Muscle layer of duodenum (tissue), 2 donors: ENCODE measurements at regions not wholly inside any gene's neighbourhood (a gene's known extent, or its start where the extent isn't known, plus 50 kb on each side); places are given as distances from the start of the nearest gene placed in this dataset.

Source experiments
- H3K27ac ChIP-seq: one replicate; pipeline ENCODE4 v1.7.0; 2013; ENCODE audit warnings: mild to moderate bottlenecking, low read length
- H3K27me3 ChIP-seq: one replicate; pipeline ENCODE4 v1.7.0; 2013; ENCODE audit warnings: low read depth, mild to moderate bottlenecking, control low read depth, low read length
- H3K36me3 ChIP-seq, 2 donors: one replicate each; pipeline ENCODE4 v1.7.0; 2013; ENCODE audit warnings: low read length in 2 of 2, control low read depth in 1 of 2, mild to moderate bottlenecking in 1 of 2; ENCODE audit not compliant: insufficient read depth in 2 of 2, control insufficient read depth in 1 of 2
- H3K4me1 ChIP-seq, 2 donors: one replicate each; pipeline ENCODE4 v1.7.0; 2013; ENCODE audit warnings: low read length in 2 of 2, mild to moderate bottlenecking in 2 of 2, control low read depth in 1 of 2, moderate library complexity in 1 of 2; ENCODE audit not compliant: insufficient read depth in 2 of 2, control insufficient read depth in 1 of 2
- H3K4me3 ChIP-seq, 2 donors: one replicate each; pipeline ENCODE4 v1.7.0; 2013; ENCODE audit warnings: low read length in 2 of 2, low read depth in 1 of 2, mild to moderate bottlenecking in 1 of 2
- H3K9me3 ChIP-seq, 2 donors: one replicate each; pipeline ENCODE4 v1.7.0; 2013; ENCODE audit warnings: low read length in 2 of 2, control low read depth in 1 of 2, mild to moderate bottlenecking in 1 of 2; ENCODE audit not compliant: control insufficient read depth in 1 of 2
- donor health status: healthy.

DNA sequence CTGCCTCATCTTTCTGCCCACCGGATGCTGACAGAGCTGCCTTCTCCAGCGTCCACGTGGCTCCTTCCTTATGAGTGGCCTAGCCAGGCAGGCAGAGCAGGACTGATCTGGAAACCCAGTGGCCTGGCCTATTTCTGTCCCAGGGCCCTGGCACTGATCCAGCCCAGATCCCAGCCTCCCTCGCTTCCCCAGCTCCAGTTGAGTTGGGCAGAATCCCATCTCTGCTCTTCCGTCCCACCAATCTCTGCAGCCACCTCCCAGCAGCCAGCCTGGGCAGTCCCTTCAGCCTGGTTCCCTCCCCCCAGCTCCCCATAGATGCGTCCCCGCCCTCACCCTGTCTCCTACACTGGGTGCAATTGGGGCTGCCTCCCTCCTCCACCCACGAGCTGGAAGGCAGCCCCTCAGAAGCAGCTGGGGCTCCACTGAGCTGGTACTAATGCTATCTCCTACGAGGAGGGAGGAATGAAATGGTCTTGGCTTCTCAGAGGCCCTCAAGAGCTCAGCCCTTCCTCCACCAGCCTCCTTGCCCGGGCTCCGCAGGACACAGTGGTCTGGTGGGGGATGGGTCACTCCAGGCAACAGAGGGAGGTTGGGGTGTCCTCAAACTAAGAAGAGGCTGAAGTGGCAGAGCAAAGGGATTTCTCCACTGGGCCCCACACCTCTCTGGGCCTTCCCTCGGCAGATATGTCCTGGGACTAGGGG is 94.2 kb downstream of the PJA1 start:
- Histone ChIP-seq H3K36me3 (no peaks in the 10 kb centered on the region), H3K9me3 (no peaks in the 10 kb centered on the region), H3K27me3 (no peaks in the 10 kb centered on the region), H3K4me1 (peaks cover 0 to 7% of the 10 kb centered on the region in 2 donors), H3K27ac (no peak overlapping the region), H3K4me3 (no peak overlapping the region)

- Histone ChIP-seq H3K27me3 (no peaks in the 10 kb centered on the region), H3K4me1 (peaks cover 0 to 7% of the 10 kb centered on the region in 2 donors), H3K9me3 (no peaks in the 10 kb centered on the region), H3K4me3 (no peak overlapping the region), H3K27ac (no peak overlapping the region), H3K36me3 (no peaks in the 10 kb centered on the region)
These were observed 95.4 kb downstream of the PJA1 start for GRCh38 chrX:69069876-69070275.

DNA sequence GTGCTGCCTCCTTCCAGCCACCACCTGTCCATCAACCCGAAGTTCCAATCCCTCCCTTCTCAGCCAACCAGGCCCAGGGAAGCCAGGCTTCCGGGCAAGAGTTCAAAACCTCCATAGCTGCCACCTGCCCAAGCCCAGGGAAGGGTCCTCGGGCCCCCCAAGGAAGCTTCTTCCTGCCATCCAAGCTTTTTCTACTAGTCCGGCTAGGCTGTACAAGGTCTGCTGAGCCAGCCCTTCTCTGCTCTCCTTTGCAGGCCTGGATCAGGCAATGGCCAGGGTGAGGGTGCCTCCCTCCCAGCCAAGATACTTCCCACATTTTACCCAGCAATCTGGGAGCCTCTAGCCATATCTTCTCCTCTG is 96.2 kb downstream of the PJA1 start:
- Histone ChIP-seq H3K27me3 (no peaks in the 10 kb centered on the region), H3K9me3 (no peaks in the 10 kb centered on the region), H3K27ac (no peak overlapping the region), H3K4me1 (peaks cover 0 to 7% of the 10 kb centered on the region in 2 donors), H3K4me3 (no peak overlapping the region), H3K36me3 (no peaks in the 10 kb centered on the region)

GRCh38 chrX:69068301-69069085 is 96.8 kb downstream of the PJA1 start:
- Histone ChIP-seq H3K27ac (no peak overlapping the region), H3K27me3 (no peaks in the 10 kb centered on the region), H3K9me3 (no peaks in the 10 kb centered on the region), H3K36me3 (no peaks in the 10 kb centered on the region), H3K4me3 (no peak overlapping the region), H3K4me1 (peaks cover 0 to 7% of the 10 kb centered on the region in 2 donors)

GRCh38 chrX:69067841-69068240 is 97.4 kb downstream of the PJA1 start:
- Histone ChIP-seq H3K4me3 (no peak overlapping the region), H3K27ac (no peak overlapping the region), H3K4me1 (peaks cover 0 to 7% of the 10 kb centered on the region in 2 donors), H3K9me3 (no peaks in the 10 kb centered on the region), H3K27me3 (no peaks in the 10 kb centered on the region), H3K36me3 (no peaks in the 10 kb centered on the region)

GRCh38 chrX:69066966-69067525 is 98.2 kb downstream of the PJA1 start:
- no peak overlapping the region for H3K4me3 ChIP-seq
- H3K9me3 ChIP-seq = no peaks in the 10 kb centered on the region
- no peaks in the 10 kb centered on the region for H3K27me3 ChIP-seq
- no peaks in the 10 kb centered on the region for H3K36me3 ChIP-seq
- peaks cover 0 to 7% of the 10 kb centered on the region in 2 donors for H3K4me1 ChIP-seq
- no peak overlapping the region for H3K27ac ChIP-seq

- Histone ChIP-seq H3K27ac (no peak overlapping the region), H3K9me3 (no peaks in the 10 kb centered on the region), H3K4me1 (peaks cover 0 to 5% of the 10 kb centered on the region in 2 donors), H3K4me3 (no peak overlapping the region), H3K27me3 (no peaks in the 10 kb centered on the region), H3K36me3 (no peaks in the 10 kb centered on the region)
These were observed 99.1 kb downstream of the PJA1 start for GRCh38 chrX:69066021-69066757.

DNA sequence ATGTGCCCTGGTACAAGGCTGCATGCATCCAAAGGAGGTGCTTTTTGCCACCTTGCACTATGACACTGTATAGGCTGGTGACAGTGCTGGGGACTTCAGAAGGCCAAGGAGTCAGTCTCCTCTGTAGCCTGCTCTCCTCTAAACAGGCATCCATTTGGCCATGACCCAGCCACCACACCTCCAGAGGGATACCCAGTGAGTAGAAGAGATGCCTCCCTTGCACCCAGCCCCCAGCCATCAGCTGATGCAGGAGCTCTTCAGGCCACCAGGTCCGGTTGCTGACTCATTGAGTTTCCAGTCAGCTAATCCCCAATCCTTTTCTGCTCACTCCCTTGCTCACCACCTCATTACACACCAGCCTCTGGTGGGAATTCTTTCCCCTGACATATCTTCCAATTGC is 99.8 kb downstream of the PJA1 start:
- no peaks in the 10 kb centered on the region for H3K9me3 ChIP-seq
- H3K36me3 ChIP-seq = no peaks in the 10 kb centered on the region
- H3K4me1 ChIP-seq = no peaks in the 10 kb centered on the region
- H3K27ac ChIP-seq = no peak overlapping the region
- no peak overlapping the region for H3K4me3 ChIP-seq
- no peaks in the 10 kb centered on the region for H3K27me3 ChIP-seq

- no peak overlapping the region for H3K27ac ChIP-seq
- H3K36me3 ChIP-seq = no peaks in the 10 kb centered on the region
- H3K4me3 ChIP-seq = no peak overlapping the region
- no peaks in the 10 kb centered on the region for H3K4me1 ChIP-seq
- no peaks in the 10 kb centered on the region for H3K27me3 ChIP-seq
- no peaks in the 10 kb centered on the region for H3K9me3 ChIP-seq
These were observed 101.8 kb downstream of the PJA1 start for GRCh38 chrX:69063486-69063885.

GRCh38 chrX:69062493-69062892 is 102.8 kb downstream of the PJA1 start:
- no peaks in the 10 kb centered on the region for H3K27me3 ChIP-seq
- no peak overlapping the region for H3K4me3 ChIP-seq
- H3K27ac ChIP-seq = no peak overlapping the region
- no peaks in the 10 kb centered on the region for H3K4me1 ChIP-seq
- no peaks in the 10 kb centered on the region for H3K9me3 ChIP-seq
- no peaks in the 10 kb centered on the region for H3K36me3 ChIP-seq
